GM12878 (cell line): ENCODE measurements at regions not wholly inside any gene's neighbourhood (a gene's known extent, or its start where the extent isn't known, plus 50 kb on each side); places are given as distances from the start of the nearest gene placed in this dataset.

Source experiments
- ATF3 ChIP-seq: IDR thresholded peaks from 2 replicates; pipeline ENCODE4 v1.6.1; 2011; ENCODE audit warnings: low read depth, mild to moderate bottlenecking, low read length, moderate library complexity, borderline replicate concordance; ENCODE audit errors: extremely low read depth
- NR2C2 ChIP-seq: IDR thresholded peaks from 2 replicates; pipeline ENCODE4 v1.6.1; 2011; ENCODE audit warnings: borderline replicate concordance, low read depth; ENCODE audit not compliant: control insufficient read depth, insufficient read length
- POLR2A ChIP-seq: IDR thresholded peaks from 2 replicates; pipeline ENCODE4 v1.6.1; 2011; ENCODE audit warnings: low read depth, mild to moderate bottlenecking, low read length
- YY1 ChIP-seq: IDR thresholded peaks from 2 replicates; pipeline ENCODE4 v1.6.1; 2011; ENCODE audit warnings: low read depth, mild to moderate bottlenecking, low read length

GRCh38 chr14:97655169-97655948 lies 858.2 kb downstream of the VRK1 start:
- no peak for TF ChIP-seq YY1
- no peak for TF ChIP-seq NR2C2
- no peak for TF ChIP-seq POLR2A
- TF ChIP-seq ATF3 = no peak
